Natural killer cell (primary cell): ENCODE measurements at regions not wholly inside any gene's neighbourhood (a gene's known extent, or its start where the extent isn't known, plus 50 kb on each side); places are given as distances from the start of the nearest gene placed in this dataset.

Experiments
- ATAC-seq, 3 donors: fragments of 150-1000 bp in 2 of 3; fragments of 200-7000 bp in 1 of 3; cut with Tn5 transposase; 1 replicate in 1 of 3; 2 replicates in 2 of 3; pipeline ENCODE4 v1.10.0; 2021; ENCODE audit warnings: mild to moderate bottlenecking in 2 of 3, moderate library complexity in 2 of 3
- DNase-seq, 2 donors: peaks; one replicate each; pipeline versions ENCODE4 v3.0.0 to v3.0.0-alpha.2; 2013 to 2021; ENCODE audit warnings: mixed read lengths in 1 of 2
- H3K27ac ChIP-seq: one replicate; pipeline ENCODE4 v1.5.1; 2013; ENCODE audit warnings: mild to moderate bottlenecking, low read length
- H3K27me3 ChIP-seq: one replicate; pipeline ENCODE4 v1.6.1; 2013; ENCODE audit warnings: low read length; ENCODE audit not compliant: control insufficient read depth, insufficient read depth
- H3K36me3 ChIP-seq: one replicate; pipeline ENCODE4 v1.6.1; 2013; ENCODE audit warnings: low read length; ENCODE audit not compliant: control insufficient read depth, insufficient read depth
- H3K4me1 ChIP-seq: one replicate; pipeline ENCODE4 v1.6.1; 2013; ENCODE audit warnings: low read length; ENCODE audit not compliant: control insufficient read depth, insufficient read depth
- H3K4me3 ChIP-seq: one replicate; pipeline ENCODE4 v1.5.1; 2013; ENCODE audit warnings: low read length
- H3K9me3 ChIP-seq: one replicate; pipeline ENCODE4 v1.6.1; 2013; ENCODE audit warnings: low read length; ENCODE audit not compliant: control insufficient read depth, insufficient read depth
- H3K27ac Mint-ChIP-seq, 2 donors: one replicate each; pipeline ENCODE4 v1.8.0; 2022; ENCODE audit warnings: mild to moderate bottlenecking in 2 of 2, mixed read lengths in 2 of 2, moderate library complexity in 1 of 2
- H3K27me3 Mint-ChIP-seq, 2 donors: one replicate each; pipeline ENCODE4 v1.8.0; 2022; ENCODE audit warnings: low read depth in 2 of 2, mixed read lengths in 2 of 2
- H3K36me3 Mint-ChIP-seq: one replicate; pipeline ENCODE4 v1.8.0; 2022; ENCODE audit warnings: mixed read lengths
- H3K4me1 Mint-ChIP-seq, 2 donors: one replicate each; pipeline ENCODE4 v1.8.0; 2022; ENCODE audit warnings: mixed read lengths in 2 of 2
- H3K4me3 Mint-ChIP-seq: one replicate; pipeline ENCODE4 v1.8.0; 2022; ENCODE audit warnings: mild to moderate bottlenecking, moderate library complexity, mixed read lengths
- H3K9me3 Mint-ChIP-seq, 2 donors: one replicate each; pipeline ENCODE4 v1.8.0; 2022; ENCODE audit warnings: mixed read lengths in 2 of 2
- CTCF ChIP-seq: fragments of 200-600 bp; IDR thresholded peaks from one replicate; pipeline ENCODE4 v1.8.0; 2022; ENCODE audit warnings: antibody characterized with exemption
- WGBS: methylation state at CpG from one replicate; pipeline ENCODE4 v1.1.7; 2013; ENCODE audit warnings: missing lambda C conversion rate; ENCODE audit not compliant: insufficient coverage; 5-methylcytosine and 5-hydroxymethylcytosine counted together
- intact Hi-C: fragments of 100-400 bp; cut with micrococcal nuclease; formaldehyde crosslinking; loops from one replicate; pipeline ENCODE4 v1.14.2; 2022

GRCh38 chr12:115838952-115839351 lies 438.5 kb downstream of the MED13L start:
- Mint-ChIP-seq H3K36me3 (no peaks in the 10 kb centered on the region), H3K27me3 (peaks cover 0 to 3% of the 10 kb centered on the region in 2 donors), H3K4me3 (no peak overlapping the region)

GRCh38 chr12:115837220-115837619 lies 440.3 kb downstream of the MED13L start:
- no peak for TF ChIP-seq CTCF
- ATAC-seq, result no peak
- 85% methylated on average over 2 of the region's 2 CpGs for WGBS
- no peaks in the 10 kb centered on the region for H3K9me3 Mint-ChIP-seq
- H3K36me3 Mint-ChIP-seq, result no peaks in the 10 kb centered on the region
- H3K4me1 Mint-ChIP-seq, result no peaks in the 10 kb centered on the region
- H3K4me3 Mint-ChIP-seq, result no peak overlapping the region
- H3K27me3 ChIP-seq, result no peaks in the 10 kb centered on the region
- intact Hi-C loops, result no loop called here
- no peak overlapping the region for H3K27ac Mint-ChIP-seq
- peaks cover 0 to 3% of the 10 kb centered on the region in 2 donors for H3K27me3 Mint-ChIP-seq
- H3K4me3 ChIP-seq, result no peak overlapping the region
- H3K27ac ChIP-seq, result no peak overlapping the region
- H3K9me3 ChIP-seq, result no peaks in the 10 kb centered on the region
- no peaks in the 10 kb centered on the region for H3K4me1 ChIP-seq
- no peak for DNase-seq
- no peaks in the 10 kb centered on the region for H3K36me3 ChIP-seq

More at GRCh38 chr12:115838952-115839351, 438.5 kb downstream of the MED13L start:
- intact Hi-C loops, result no loop called here
- H3K27ac Mint-ChIP-seq, result no peak overlapping the region
- ATAC-seq (no peak), DNase-seq (no peak)
- H3K27ac ChIP-seq, result no peak overlapping the region
- no peaks in the 10 kb centered on the region for H3K4me1 ChIP-seq
- no peaks in the 10 kb centered on the region for H3K27me3 ChIP-seq
- H3K4me3 ChIP-seq, result no peak overlapping the region
- no peaks in the 10 kb centered on the region for H3K4me1 Mint-ChIP-seq
- WGBS, result 47% methylated on average over 1 of the region's 1 CpG
- no peak for TF ChIP-seq CTCF
- no peaks in the 10 kb centered on the region for H3K9me3 Mint-ChIP-seq
- no peaks in the 10 kb centered on the region for H3K36me3 ChIP-seq
- no peaks in the 10 kb centered on the region for H3K9me3 ChIP-seq

- Histone ChIP-seq H3K27ac (no peak overlapping the region), H3K36me3 (no peaks in the 10 kb centered on the region), H3K9me3 (no peaks in the 10 kb centered on the region), H3K27me3 (no peaks in the 10 kb centered on the region), H3K4me1 (no peaks in the 10 kb centered on the region), H3K4me3 (no peak overlapping the region)
- ATAC-seq, result no peak
- intact Hi-C loops, result no loop called here
- Mint-ChIP-seq H3K27me3 (peaks cover 0 to 5% of the 10 kb centered on the region in 2 donors), H3K4me1 (no peaks in the 10 kb centered on the region), H3K9me3 (no peaks in the 10 kb centered on the region), H3K4me3 (no peak overlapping the region), H3K36me3 (no peaks in the 10 kb centered on the region), H3K27ac (no peak overlapping the region)
- WGBS, result 90% methylated on average over 3 of the region's 4 CpGs
- DNase-seq, result no peak
- no peak for TF ChIP-seq CTCF
Observed at GRCh38 chr12:115835445-115835844, 442.0 kb downstream of the MED13L start.

GRCh38 chr12:115833704-115834103 lies 443.8 kb downstream of the MED13L start:
- Histone ChIP-seq H3K4me3 (no peak overlapping the region), H3K9me3 (no peaks in the 10 kb centered on the region), H3K27me3 (no peaks in the 10 kb centered on the region), H3K4me1 (no peaks in the 10 kb centered on the region), H3K27ac (no peak overlapping the region), H3K36me3 (no peaks in the 10 kb centered on the region)
- no peak for TF ChIP-seq CTCF
- no peak for DNase-seq
- H3K4me3 Mint-ChIP-seq, result no peak overlapping the region
- no peaks in the 10 kb centered on the region for H3K9me3 Mint-ChIP-seq
- H3K4me1 Mint-ChIP-seq, result no peaks in the 10 kb centered on the region
- H3K27ac Mint-ChIP-seq, result no peak overlapping the region
- ATAC-seq, result no peak
- 78% methylated on average over 4 of the region's 4 CpGs for WGBS
- intact Hi-C loops, result no loop called here
- H3K27me3 Mint-ChIP-seq, result peaks cover 0 to 5% of the 10 kb centered on the region in 2 donors
- H3K36me3 Mint-ChIP-seq, result no peaks in the 10 kb centered on the region
